Activated CD8-positive, alpha-beta memory T cell treated with anti-CD3 and anti-CD28 coated beads, Interleukin-2, amount 10 ng/mL, durations not matched to agents 7 days and 5 days (primary cell): ENCODE measurements at regions not wholly inside any gene's neighbourhood (a gene's known extent, or its start where the extent isn't known, plus 50 kb on each side); places are given as distances from the start of the nearest gene placed in this dataset.
"Not testable (repeated sequence)": the region's sequence is repeated elsewhere in the genome, so short reads cannot be mapped to it uniquely, and the experiment has no call there.

ENCODE experiments used
- ATAC-seq: fragments of 150-1000 bp; cut with Tn5 transposase; one replicate; pipeline ENCODE4 v1.10.0; 2021; ENCODE audit warnings: moderate library complexity
- CTCF ChIA-PET: fragments of 350-600 bp; sonication (Branson Sonifier 250); formaldehyde crosslinking; loops from one replicate; lab custom pipeline; 2021; ENCODE audit warnings: antibody characterized with exemption; lab: Charles Lee
- DNase-seq: peaks from one replicate; pipeline ENCODE4 v3.0.0-alpha.2; 2020
- H3K27ac Mint-ChIP-seq: one replicate; pipeline ENCODE4 v1.8.0; 2021; ENCODE audit warnings: mild to moderate bottlenecking, mixed read lengths
- H3K27me3 Mint-ChIP-seq: one replicate; pipeline ENCODE4 v1.8.0; 2021; ENCODE audit warnings: mixed read lengths
- H3K36me3 Mint-ChIP-seq: one replicate; pipeline ENCODE4 v1.8.0; 2021; ENCODE audit warnings: mild to moderate bottlenecking, mixed read lengths
- H3K4me1 Mint-ChIP-seq: one replicate; pipeline ENCODE4 v1.8.0; 2021; ENCODE audit warnings: mixed read lengths
- H3K4me3 Mint-ChIP-seq: one replicate; pipeline ENCODE4 v1.8.0; 2021; ENCODE audit warnings: mild to moderate bottlenecking, moderate library complexity, mixed read lengths
- H3K9me3 Mint-ChIP-seq: one replicate; pipeline ENCODE4 v1.8.0; 2022; ENCODE audit warnings: low read depth, mixed read lengths

DNA sequence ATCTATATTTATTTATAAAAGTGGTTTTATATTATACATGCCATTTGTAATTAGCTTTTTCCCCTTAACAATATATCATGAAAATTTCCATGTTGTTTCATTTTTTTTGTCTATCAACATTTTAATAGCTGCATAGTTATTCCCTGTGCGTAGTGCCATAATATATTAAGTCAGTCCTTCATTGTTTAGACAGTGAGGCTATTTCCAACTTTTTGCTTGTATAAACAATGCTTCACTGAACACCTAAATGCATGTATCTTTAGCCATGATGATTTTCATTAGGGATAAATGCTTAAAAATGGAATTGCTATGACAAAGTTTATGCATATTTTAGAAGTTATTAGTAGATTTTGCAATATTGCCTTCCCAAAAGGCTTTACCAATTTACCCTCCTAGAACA lies 80.7 kb upstream of the STC2 start:
- CTCF ChIA-PET, result no interaction called here
- no peaks in the 10 kb centered on the region for H3K4me1 Mint-ChIP-seq
- no peak overlapping the region for H3K4me3 Mint-ChIP-seq
- H3K36me3 Mint-ChIP-seq, result no peaks in the 10 kb centered on the region
- no peaks in the 10 kb centered on the region for H3K9me3 Mint-ChIP-seq
- H3K27me3 Mint-ChIP-seq, result no peaks in the 10 kb centered on the region
- DNase-seq (no peak), ATAC-seq (no peak)
- H3K27ac Mint-ChIP-seq, result no peak overlapping the region

DNA sequence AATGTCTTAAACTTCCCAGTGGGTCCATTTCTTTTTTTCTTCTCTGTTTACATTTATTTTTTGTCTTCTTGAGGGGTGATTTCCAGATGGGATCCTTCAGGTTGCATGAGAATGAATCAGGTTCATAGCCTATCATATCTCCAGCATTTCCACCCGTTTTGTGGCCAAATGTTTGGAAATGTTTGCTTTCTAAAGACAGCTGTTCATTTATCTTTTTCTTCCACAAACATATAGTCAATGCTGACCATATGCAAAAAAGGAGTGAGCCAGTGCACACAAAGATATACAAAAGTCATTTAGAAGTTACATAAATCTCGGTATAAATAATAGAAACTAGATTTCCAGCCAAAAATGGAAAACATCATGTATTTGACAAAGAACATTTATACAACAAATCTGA lies 71.6 kb upstream of the STC2 start:
- no peaks in the 10 kb centered on the region for H3K4me1 Mint-ChIP-seq
- H3K9me3 Mint-ChIP-seq, result peaks cover 2% of the 10 kb centered on the region

DNA sequence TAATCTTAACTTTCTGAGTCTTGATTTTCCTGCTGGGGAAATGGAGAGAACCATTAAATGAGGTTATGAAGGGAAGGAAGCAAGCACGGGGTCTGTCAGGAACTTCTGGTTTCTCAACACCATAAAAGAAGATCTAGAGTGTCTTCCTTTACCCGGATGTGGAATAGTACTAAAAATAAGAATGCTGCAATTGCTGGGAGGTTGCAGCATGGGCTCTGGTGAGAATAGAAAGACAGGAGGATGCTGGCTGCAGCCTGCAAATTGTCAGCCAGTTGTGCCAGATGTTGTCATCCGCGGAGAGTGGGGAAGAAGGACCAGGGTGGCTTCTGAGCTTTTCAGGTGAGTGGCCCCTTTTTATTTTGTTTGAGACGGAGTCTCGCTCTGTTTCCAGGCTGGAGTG lies 69.3 kb upstream of the STC2 start:
- no peaks in the 10 kb centered on the region for H3K27me3 Mint-ChIP-seq
- no peaks in the 10 kb centered on the region for H3K4me1 Mint-ChIP-seq
- ATAC-seq (no peak), DNase-seq (no peak)
- no peaks in the 10 kb centered on the region for H3K36me3 Mint-ChIP-seq
- H3K4me3 Mint-ChIP-seq, result no peak overlapping the region
- no peak overlapping the region for H3K27ac Mint-ChIP-seq
- peaks cover 2% of the 10 kb centered on the region for H3K9me3 Mint-ChIP-seq
- CTCF ChIA-PET, result no interaction called here

More for the DNA sequence above, 71.6 kb upstream of the STC2 start:
- CTCF ChIA-PET, result no interaction called here
- Mint-ChIP-seq H3K36me3 (no peaks in the 10 kb centered on the region), H3K4me3 (no peak overlapping the region), H3K27ac (no peak overlapping the region), H3K27me3 (no peaks in the 10 kb centered on the region)
- no peak for ATAC-seq
- DNase-seq, result no peak

DNA sequence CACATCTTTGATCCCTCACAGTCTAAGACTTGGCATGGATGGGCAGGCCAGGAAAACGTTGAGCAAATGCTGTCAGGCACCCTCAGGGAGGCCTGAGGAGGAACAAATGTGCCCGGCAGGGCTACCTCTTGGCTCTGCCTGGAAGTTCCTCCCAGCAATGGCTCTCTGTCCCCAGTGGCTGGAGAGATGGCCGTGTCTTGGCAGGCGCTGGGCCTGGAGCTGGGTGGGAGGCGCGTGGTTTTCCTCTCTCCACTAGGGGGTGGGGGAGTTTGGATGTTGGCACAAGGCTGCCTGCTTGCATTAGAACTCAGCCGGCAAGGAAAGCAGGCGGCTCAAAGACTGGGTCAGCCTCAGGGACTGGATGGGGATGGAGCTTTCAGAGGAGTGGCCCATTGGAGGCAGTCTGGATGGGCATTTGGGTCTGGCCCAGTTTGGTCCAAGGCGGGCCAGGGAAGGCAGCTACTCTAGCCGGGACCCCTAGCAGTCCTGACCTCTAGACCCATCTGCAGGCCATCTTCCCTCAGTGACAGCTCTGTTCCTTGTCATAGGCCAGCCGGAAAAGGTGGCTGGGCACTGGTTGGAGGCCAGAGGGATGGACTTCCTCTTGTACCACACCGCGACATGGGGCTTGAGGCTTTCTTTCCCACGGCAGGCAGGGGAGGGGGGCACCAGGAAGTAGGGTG lies 68.2 kb upstream of the STC2 start:
- Mint-ChIP-seq H3K4me1 (no peaks in the 10 kb centered on the region), H3K4me3 (no peak overlapping the region), H3K36me3 (no peaks in the 10 kb centered on the region), H3K9me3 (no peaks in the 10 kb centered on the region), H3K27me3 (no peaks in the 10 kb centered on the region), H3K27ac (no peak overlapping the region)
- DNase-seq, result no peak
- ATAC-seq, result no peak
- CTCF ChIA-PET, result interaction anchor here (1.0 kb wide), 1 partner anchor 177 kb away, joined by 3 read pairs; no protein-coding TSS in a partner anchor

DNA sequence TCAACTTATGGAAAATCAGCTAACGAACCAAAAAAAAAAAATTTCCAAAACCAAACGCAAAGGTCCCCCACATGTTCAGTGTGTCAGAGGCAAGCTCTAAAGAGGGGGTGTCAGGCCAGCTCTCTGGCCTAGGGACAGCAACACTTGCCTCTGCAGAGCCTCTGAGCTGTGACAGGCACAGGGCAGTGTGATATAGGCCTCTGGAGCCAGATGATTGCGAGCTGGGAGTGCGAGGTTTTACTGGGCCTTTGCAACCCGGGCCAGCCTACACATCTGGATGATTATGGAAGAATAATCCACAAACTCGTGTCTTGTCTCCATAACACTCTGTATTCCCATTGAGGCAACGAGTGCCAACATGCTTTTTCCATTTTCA lies 67.7 kb upstream of the STC2 start:
- H3K27ac Mint-ChIP-seq, result no peak overlapping the region
- no peak overlapping the region for H3K4me3 Mint-ChIP-seq
- no peak for ATAC-seq
- H3K9me3 Mint-ChIP-seq, result no peaks in the 10 kb centered on the region
- no peaks in the 10 kb centered on the region for H3K4me1 Mint-ChIP-seq
- H3K27me3 Mint-ChIP-seq, result no peaks in the 10 kb centered on the region
- no peak for DNase-seq
- H3K36me3 Mint-ChIP-seq, result no peaks in the 10 kb centered on the region
- CTCF ChIA-PET, result interaction anchor here (1.0 kb wide), 1 partner anchor 177 kb away, joined by 3 read pairs; no protein-coding TSS in a partner anchor

DNA sequence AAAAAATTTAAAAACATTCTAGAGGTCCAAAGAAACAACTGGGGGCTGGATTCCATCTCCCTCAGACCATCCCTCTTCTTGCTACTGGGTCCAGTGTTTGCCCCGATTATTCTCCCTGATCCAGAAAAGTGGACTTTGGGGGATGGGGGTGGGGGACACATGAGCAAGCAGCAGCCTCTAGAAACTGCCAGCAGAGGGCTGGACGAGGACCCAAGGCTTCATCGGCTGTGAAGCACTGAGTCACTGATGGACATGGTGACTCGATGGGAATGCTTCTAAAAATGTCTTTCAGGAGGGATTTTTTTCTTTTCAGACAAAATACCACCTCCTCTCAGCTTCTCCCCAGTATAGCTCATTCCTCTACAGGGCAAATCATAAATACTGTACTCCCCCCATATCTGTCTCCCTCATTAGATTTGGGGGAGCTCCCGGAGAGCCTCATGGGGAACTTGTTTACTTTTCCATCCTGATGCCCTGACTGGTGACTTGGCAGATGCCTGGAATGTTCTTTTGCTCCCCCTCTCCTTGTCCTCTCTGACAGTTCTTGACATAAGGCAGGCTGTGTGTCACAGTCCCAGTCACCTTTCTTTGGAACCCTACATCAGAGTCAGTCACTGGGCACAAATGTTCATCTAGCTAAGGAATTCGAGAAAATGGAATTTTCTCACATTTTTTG lies 67.2 kb upstream of the STC2 start:
- Mint-ChIP-seq H3K36me3 (no peaks in the 10 kb centered on the region), H3K9me3 (no peaks in the 10 kb centered on the region), H3K4me1 (no peaks in the 10 kb centered on the region), H3K27ac (no peak overlapping the region), H3K27me3 (no peaks in the 10 kb centered on the region), H3K4me3 (no peak overlapping the region)
- no peak for DNase-seq
- no peak for ATAC-seq
- CTCF ChIA-PET, result interaction anchor here (1.0 kb wide), 1 partner anchor 178 kb away, joined by 3 read pairs; no protein-coding TSS in a partner anchor

DNA sequence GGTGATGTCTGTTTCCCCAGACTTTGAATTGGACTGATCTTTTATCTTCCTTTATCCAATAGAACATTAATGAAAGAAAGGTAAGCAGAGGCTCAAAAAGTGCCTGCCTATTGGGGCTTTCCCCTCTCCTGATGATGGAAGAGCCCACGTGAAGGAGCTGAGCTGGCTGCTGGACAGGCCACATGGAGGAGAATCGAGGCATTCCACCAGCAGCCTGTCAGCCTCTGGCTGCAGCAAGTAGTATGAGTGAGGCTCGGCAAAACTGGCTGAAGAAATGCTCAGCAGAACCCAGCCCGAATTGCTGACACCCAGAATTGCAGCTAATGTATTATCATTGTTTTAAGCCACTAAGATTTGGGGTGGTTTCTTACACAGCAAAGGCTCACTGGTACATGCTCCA lies 66.5 kb upstream of the STC2 start:
- Mint-ChIP-seq H3K9me3 (no peaks in the 10 kb centered on the region), H3K4me1 (no peaks in the 10 kb centered on the region), H3K27ac (no peak overlapping the region), H3K27me3 (peaks cover 5% of the 10 kb centered on the region), H3K36me3 (no peaks in the 10 kb centered on the region), H3K4me3 (no peak overlapping the region)
- no peak for ATAC-seq
- DNase-seq, result no peak
- CTCF ChIA-PET, result no interaction called here

DNA sequence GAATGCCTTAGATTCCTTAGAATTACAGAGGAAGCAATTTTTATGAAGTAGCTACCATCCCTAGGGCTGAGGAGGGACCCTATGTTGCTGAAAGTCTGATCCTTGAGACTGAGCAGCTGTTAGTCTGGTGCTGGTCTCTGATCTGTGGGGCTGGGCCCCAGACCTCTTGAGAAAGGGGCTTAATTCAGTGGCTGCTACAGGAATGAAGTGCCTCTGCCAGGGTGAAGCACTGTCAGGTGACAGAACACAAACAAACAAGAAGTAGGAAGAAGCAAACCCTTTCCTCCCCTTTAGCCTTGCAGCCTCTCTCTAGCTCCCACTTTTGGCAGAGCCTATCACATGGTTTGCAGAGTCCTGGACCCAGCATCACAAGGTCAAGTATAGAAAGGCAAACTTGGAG lies 64.0 kb upstream of the STC2 start:
- no peak for ATAC-seq

DNA sequence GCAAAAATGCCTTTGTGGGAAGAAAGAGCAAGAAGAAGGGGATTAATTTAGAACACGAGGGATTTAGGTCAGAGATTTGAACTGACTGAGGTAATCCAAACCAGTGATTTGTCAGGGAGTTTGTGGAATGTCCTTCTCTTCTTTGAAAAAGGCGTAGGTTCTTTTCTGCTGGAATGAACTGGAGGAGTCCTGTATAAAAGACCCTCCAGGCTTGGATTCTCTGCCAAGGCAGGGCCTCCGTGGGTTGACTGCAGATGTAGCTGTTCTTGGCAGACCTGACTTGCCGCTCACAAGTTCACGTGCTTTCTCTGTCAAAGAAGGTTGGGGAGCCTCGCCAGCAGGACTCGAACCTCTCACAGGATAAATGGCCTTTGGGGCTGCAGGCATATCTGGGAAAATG lies 62.8 kb upstream of the STC2 start:
- CTCF ChIA-PET, result no interaction called here
- H3K4me3 Mint-ChIP-seq, result no peak overlapping the region
- no peaks in the 10 kb centered on the region for H3K4me1 Mint-ChIP-seq
- ATAC-seq (no peak), DNase-seq (no peak)
- H3K27me3 Mint-ChIP-seq, result peaks cover 6% of the 10 kb centered on the region
- no peaks in the 10 kb centered on the region for H3K36me3 Mint-ChIP-seq
- H3K27ac Mint-ChIP-seq, result no peak overlapping the region
- peaks cover 2% of the 10 kb centered on the region for H3K9me3 Mint-ChIP-seq

More for the DNA sequence above, 64.0 kb upstream of the STC2 start:
- H3K4me3 Mint-ChIP-seq, result no peak overlapping the region
- no peak for DNase-seq
- H3K27ac Mint-ChIP-seq, result no peak overlapping the region
- H3K4me1 Mint-ChIP-seq, result no peaks in the 10 kb centered on the region
- CTCF ChIA-PET, result no interaction called here
- no peaks in the 10 kb centered on the region for H3K36me3 Mint-ChIP-seq
- H3K9me3 Mint-ChIP-seq, result peaks cover 2% of the 10 kb centered on the region
- H3K27me3 Mint-ChIP-seq, result peaks cover 6% of the 10 kb centered on the region

DNA sequence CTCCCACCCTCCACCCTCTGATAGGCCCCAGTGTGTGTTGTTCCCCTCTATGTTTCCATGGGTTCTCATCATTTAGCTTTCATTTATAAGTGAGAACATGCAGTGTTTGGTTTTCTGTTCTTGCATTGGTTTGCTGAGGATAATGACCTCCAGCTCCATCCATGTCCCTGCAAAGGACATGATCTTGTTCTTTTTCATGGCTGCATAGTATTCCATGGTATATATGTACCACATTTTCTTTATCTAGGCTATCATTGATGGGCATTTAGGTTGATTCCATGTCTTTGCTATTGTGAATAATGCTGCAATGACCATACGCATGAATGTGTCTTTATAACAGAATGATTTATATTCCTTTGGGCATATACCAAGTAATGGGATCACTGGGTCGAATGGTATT lies 59.1 kb upstream of the STC2 start:
- H3K9me3 Mint-ChIP-seq, H3K36me3 Mint-ChIP-seq, ATAC-seq, H3K27ac Mint-ChIP-seq, CTCF ChIA-PET, H3K4me1 Mint-ChIP-seq, DNase-seq, H3K27me3 Mint-ChIP-seq, H3K4me3 Mint-ChIP-seq: not testable (repeated sequence)

DNA sequence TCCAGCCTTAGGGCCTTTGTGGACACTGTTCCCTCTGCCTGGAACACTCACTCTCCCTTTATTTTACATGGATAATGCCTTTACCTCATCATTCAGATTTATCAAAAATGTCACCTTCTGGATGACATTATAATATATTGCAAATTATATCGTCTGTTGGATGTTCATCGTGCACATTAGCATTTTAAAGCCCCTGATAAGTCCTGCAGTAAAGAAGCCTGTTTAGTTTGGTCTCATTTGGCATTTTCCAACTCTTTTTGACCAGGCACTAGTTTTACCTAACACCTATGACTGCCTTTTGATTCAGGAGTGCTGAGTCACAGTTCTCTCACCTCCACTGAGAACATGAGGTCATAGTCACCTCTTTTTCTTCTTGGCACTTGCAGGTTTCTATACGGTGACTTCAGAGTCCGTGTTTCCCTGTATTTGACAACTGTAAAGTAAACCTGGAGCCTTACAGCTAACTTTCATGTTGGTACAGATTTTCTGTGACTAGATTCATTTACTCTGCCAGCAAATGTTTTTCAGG lies 57.7 kb upstream of the STC2 start:
- no peak overlapping the region for H3K4me3 Mint-ChIP-seq
- H3K27ac Mint-ChIP-seq, result no peak overlapping the region
- no peaks in the 10 kb centered on the region for H3K4me1 Mint-ChIP-seq
- peaks cover 6% of the 10 kb centered on the region for H3K27me3 Mint-ChIP-seq
- H3K9me3 Mint-ChIP-seq, result peaks cover 2% of the 10 kb centered on the region
- H3K36me3 Mint-ChIP-seq, result no peaks in the 10 kb centered on the region
- CTCF ChIA-PET, result no interaction called here
- ATAC-seq, result no peak
- DNase-seq, result no peak

DNA sequence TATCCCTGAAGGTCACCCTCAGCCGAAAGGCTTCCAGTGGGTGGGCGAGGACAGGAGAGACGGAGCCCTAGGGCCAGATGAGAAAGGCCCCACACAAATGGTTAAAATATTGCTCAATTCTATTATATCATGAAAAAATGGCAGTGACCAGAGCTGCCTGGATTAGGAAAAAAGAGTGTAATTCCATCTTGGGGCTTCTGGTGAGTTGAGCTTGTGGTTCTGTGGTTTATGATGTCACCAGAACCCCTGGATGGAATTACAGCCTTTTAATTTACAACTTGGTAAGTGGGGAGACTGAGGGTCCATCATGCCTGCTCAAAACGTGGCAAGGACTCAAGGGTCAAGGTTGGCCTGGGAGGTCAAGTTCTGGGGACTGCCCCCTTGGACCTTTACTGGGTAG lies 55.5 kb upstream of the STC2 start:
- peaks cover 2% of the 10 kb centered on the region for H3K9me3 Mint-ChIP-seq
- no peak overlapping the region for H3K27ac Mint-ChIP-seq
- H3K36me3 Mint-ChIP-seq, result no peaks in the 10 kb centered on the region
- CTCF ChIA-PET, result no interaction called here
- H3K4me1 Mint-ChIP-seq, result no peaks in the 10 kb centered on the region
- DNase-seq, result no peak
- no peak overlapping the region for H3K4me3 Mint-ChIP-seq
- no peaks in the 10 kb centered on the region for H3K27me3 Mint-ChIP-seq
- ATAC-seq, result no peak

DNA sequence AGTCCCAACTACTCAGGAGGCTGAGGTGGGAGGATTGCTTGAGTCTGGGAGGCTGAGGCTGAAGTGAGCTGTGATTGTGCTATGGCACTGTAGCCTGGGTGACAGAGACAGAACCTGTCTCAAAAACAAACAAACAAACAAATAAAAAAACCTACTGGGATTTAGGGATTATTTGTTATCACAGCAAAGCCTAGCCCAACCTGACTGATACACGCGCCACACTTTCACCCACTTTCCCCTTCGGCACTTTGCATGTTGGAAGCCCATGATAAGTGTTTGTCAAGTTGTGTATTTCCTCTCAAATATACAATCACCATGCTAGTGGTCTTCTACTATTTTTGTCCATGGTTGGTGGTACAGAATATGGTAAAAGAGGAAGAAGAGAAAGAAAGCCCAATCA lies 50.5 kb upstream of the STC2 start:
- DNase-seq, result no peak
- H3K27ac Mint-ChIP-seq, result no peak overlapping the region
- CTCF ChIA-PET, result no interaction called here
- no peak overlapping the region for H3K4me3 Mint-ChIP-seq
- H3K27me3 Mint-ChIP-seq, result no peaks in the 10 kb centered on the region
- ATAC-seq, result no peak
- H3K9me3 Mint-ChIP-seq, result no peaks in the 10 kb centered on the region
- H3K36me3 Mint-ChIP-seq, result no peaks in the 10 kb centered on the region
- H3K4me1 Mint-ChIP-seq, result no peaks in the 10 kb centered on the region
